ENCODE measurements at regions not wholly inside any gene's neighbourhood (a gene's known extent, or its start where the extent isn't known, plus 50 kb on each side); places are given as distances from the start of the nearest gene placed in this dataset.

DNA sequence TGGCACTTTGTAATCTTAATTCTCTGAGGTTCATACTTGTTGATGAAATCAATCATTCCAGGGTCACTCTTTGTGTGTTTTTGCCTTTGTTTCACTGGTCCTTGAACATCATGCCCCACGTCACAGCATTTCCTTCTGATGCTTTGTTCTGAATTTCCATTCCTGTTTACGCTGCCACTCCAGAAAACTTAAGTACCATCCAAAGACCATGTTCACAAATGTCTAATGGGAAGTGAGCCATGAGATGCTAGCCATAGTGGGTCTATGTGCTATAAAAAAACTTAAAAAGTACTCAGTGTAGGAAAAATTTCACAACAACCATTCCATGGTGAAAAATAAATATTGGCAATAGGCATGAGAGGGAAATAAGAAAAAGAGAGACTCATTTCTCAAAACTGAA lies 232.0 kb downstream of the IBTK start:
- TF ChIP-seq, protein P1, sequence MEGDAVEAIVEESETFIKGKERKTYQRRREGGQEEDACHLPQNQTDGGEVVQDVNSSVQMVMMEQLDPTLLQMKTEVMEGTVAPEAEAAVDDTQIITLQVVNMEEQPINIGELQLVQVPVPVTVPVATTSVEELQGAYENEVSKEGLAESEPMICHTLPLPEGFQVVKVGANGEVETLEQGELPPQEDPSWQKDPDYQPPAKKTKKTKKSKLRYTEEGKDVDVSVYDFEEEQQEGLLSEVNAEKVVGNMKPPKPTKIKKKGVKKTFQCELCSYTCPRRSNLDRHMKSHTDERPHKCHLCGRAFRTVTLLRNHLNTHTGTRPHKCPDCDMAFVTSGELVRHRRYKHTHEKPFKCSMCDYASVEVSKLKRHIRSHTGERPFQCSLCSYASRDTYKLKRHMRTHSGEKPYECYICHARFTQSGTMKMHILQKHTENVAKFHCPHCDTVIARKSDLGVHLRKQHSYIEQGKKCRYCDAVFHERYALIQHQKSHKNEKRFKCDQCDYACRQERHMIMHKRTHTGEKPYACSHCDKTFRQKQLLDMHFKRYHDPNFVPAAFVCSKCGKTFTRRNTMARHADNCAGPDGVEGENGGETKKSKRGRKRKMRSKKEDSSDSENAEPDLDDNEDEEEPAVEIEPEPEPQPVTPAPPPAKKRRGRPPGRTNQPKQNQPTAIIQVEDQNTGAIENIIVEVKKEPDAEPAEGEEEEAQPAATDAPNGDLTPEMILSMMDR (IDR thresholded peaks at IDR 0.05) = no peak
- TF ChIP-seq POLR2A (IDR thresholded peaks at IDR 0.05) = no peak

Measured in prostate gland (tissue), 2 donors.